H1 (cell line): ENCODE measurements at regions not wholly inside any gene's neighbourhood (a gene's known extent, or its start where the extent isn't known, plus 50 kb on each side); places are given as distances from the start of the nearest gene placed in this dataset.

ENCODE experiments used
- CTCF ChIA-PET: fragments of 300-600 bp; sonication (Branson Sonifier 250); formaldehyde crosslinking; loops from one replicate; lab custom pipeline; 2021; ENCODE audit not compliant: partially characterized antibody; lab: Charles Lee
- POLR2A ChIA-PET: fragments of 300-600 bp; sonication (Branson Sonifier 250); formaldehyde crosslinking; loops from one replicate; lab custom pipeline; 2021; ENCODE audit warnings: inconsistent platforms; ENCODE audit not compliant: partially characterized antibody; lab: Charles Lee
- DNase-seq, 2 experiments: peaks; one replicate each; pipeline versions ENCODE4 v3.0.0 to v3.0.0-alpha.2; 2010 to 2022; ENCODE audit warnings: low spot score in 2 of 2, low read depth in 1 of 2, mixed read lengths in 1 of 2
- FAIRE-seq: peaks from 2 replicates; lab custom pipeline; 2011; peaks lifted over from hg19 to GRCh38; lab: Jason Lieb, UNC
- H2AFZ ChIP-seq: 2 replicates; pipeline ENCODE4 v1.8.1; 2012; ENCODE audit warnings: low read length, inconsistent platforms
- H2AK5ac ChIP-seq: 2 replicates; pipeline ENCODE4 v1.6.1; 2013; ENCODE audit warnings: low read depth, low read length
- H2BK120ac ChIP-seq: replicated peaks from 2 replicates; pipeline ENCODE3; 2013; ENCODE audit warnings: low read depth, low read length, inconsistent platforms
- H2BK12ac ChIP-seq: 2 replicates; pipeline ENCODE4 v1.6.1; 2013; ENCODE audit warnings: low read depth, low read length
- H2BK15ac ChIP-seq: 2 replicates; pipeline ENCODE4 v1.6.1; 2013; ENCODE audit warnings: low read length
- H2BK20ac ChIP-seq: 2 replicates; pipeline ENCODE4 v1.6.1; 2013; ENCODE audit warnings: low read length
- H2BK5ac ChIP-seq: 2 replicates; pipeline ENCODE4 v1.6.1; 2013; ENCODE audit warnings: low read depth, low read length
- H3K14ac ChIP-seq: 2 replicates; pipeline ENCODE4 v1.6.1; 2013; ENCODE audit warnings: inconsistent platforms; ENCODE audit not compliant: insufficient read length
- H3K18ac ChIP-seq: 2 replicates; pipeline ENCODE4 v1.6.1; 2013; ENCODE audit warnings: low read length; ENCODE audit errors: extremely low read depth
- H3K23ac ChIP-seq: 2 replicates; pipeline ENCODE4 v1.6.1; 2013; ENCODE audit warnings: inconsistent platforms; ENCODE audit not compliant: insufficient read length
- H3K23me2 ChIP-seq: 2 replicates; pipeline ENCODE4 v1.6.1; 2013; ENCODE audit warnings: low read depth, low read length
- H3K27ac ChIP-seq: 2 replicates; pipeline ENCODE4 v1.6.1; 2011; ENCODE audit warnings: low read depth, low read length, inconsistent platforms
- H3K27me3 ChIP-seq, 4 experiments: replicated peaks in 1 of 4; 1 replicate in 1 of 4; 2 replicates in 3 of 4; pipeline versions ENCODE4 v1.6.1 to v1.8.1; 2011 to 2013; ENCODE audit warnings: low read length in 3 of 4, mild to moderate bottlenecking in 3 of 4, inconsistent platforms in 2 of 4, mixed read lengths in 2 of 4, moderate library complexity in 1 of 4; ENCODE audit not compliant: control insufficient read depth in 3 of 4, insufficient read depth in 3 of 4; ENCODE audit errors: extremely low read depth in 1 of 4
- H3K36me3 ChIP-seq, 4 experiments: 2 replicates each; pipeline versions ENCODE4 v1.6.1 to v1.8.1; 2011 to 2013; ENCODE audit warnings: mild to moderate bottlenecking in 4 of 4, low read length in 3 of 4, moderate library complexity in 2 of 4, control low read depth in 1 of 4, inconsistent platforms in 1 of 4; ENCODE audit not compliant: insufficient read depth in 4 of 4, control insufficient read depth in 2 of 4
- H3K4ac ChIP-seq: replicated peaks from 2 replicates; pipeline ENCODE3; 2013; ENCODE audit warnings: low read length, low read depth, mixed read lengths, inconsistent platforms; ENCODE audit not compliant: insufficient read length
- H3K4me1 ChIP-seq, 4 experiments: replicated peaks in 1 of 4; 1 replicate in 1 of 4; 2 replicates in 3 of 4; pipeline versions ENCODE4 v1.6.1 to v1.8.1; 2011 to 2013; ENCODE audit warnings: low read length in 3 of 4, inconsistent platforms in 2 of 4, mixed read lengths in 1 of 4; ENCODE audit not compliant: insufficient read depth in 4 of 4, control insufficient read depth in 3 of 4
- H3K4me2 ChIP-seq, 2 experiments: 2 replicates each; pipeline versions ENCODE4 v1.6.1 to v1.8.1; 2011 to 2013; ENCODE audit warnings: low read depth in 2 of 2, low read length in 2 of 2, control low read depth in 1 of 2, inconsistent platforms in 1 of 2, mild to moderate bottlenecking in 1 of 2; ENCODE audit not compliant: insufficient read depth in 1 of 2
- H3K4me3 ChIP-seq, 4 experiments: fragments of 200-600, 300-600 bp in 1 of 4; sonication (generic), shearing (Covaris generic), sonication (Bioruptor Twin) in 1 of 4; 2 replicates each; pipeline versions ENCODE4 v1.5.1 to v1.8.1; 2011 to 2016; ENCODE audit warnings: low read length in 4 of 4, low read depth in 3 of 4, control low read depth in 2 of 4, inconsistent platforms in 2 of 4, mild to moderate bottlenecking in 2 of 4, mixed read lengths in 1 of 4, moderate library complexity in 1 of 4; ENCODE audit not compliant: insufficient read depth in 2 of 4; ENCODE audit errors: extremely low read depth in 1 of 4
- H3K56ac ChIP-seq: replicated peaks from 2 replicates; pipeline ENCODE3; 2013; ENCODE audit warnings: low read depth, mild to moderate bottlenecking, mixed read lengths, low read length, inconsistent platforms; ENCODE audit not compliant: insufficient read length
- H3K79me1 ChIP-seq: 2 replicates; pipeline ENCODE4 v1.6.1; 2013; ENCODE audit warnings: low read depth, low read length, control low read depth
- H3K79me2 ChIP-seq, 2 experiments: 2 replicates each; pipeline versions ENCODE4 v1.6.1 to v1.8.1; 2012 to 2013; ENCODE audit warnings: low read length in 2 of 2, mild to moderate bottlenecking in 2 of 2, inconsistent platforms in 1 of 2; ENCODE audit not compliant: insufficient read depth in 2 of 2, control insufficient read depth in 1 of 2
- H3K9ac ChIP-seq, 4 experiments: replicated peaks in 1 of 4; 1 replicate in 1 of 4; 2 replicates in 3 of 4; pipeline versions ENCODE4 v1.6.1 to v1.8.1; 2011 to 2013; ENCODE audit warnings: low read depth in 3 of 4, low read length in 3 of 4, control low read depth in 2 of 4, mild to moderate bottlenecking in 2 of 4, moderate library complexity in 2 of 4, inconsistent platforms in 1 of 4; ENCODE audit errors: extremely low read depth in 1 of 4
- H3K9me3 ChIP-seq, 2 experiments: 2 replicates each; pipeline versions ENCODE4 v1.6.1 to v1.8.1; 2012 to 2013; ENCODE audit warnings: mild to moderate bottlenecking in 2 of 2, moderate library complexity in 2 of 2, control low read depth in 1 of 2, inconsistent platforms in 1 of 2, low read depth in 1 of 2, low read length in 1 of 2, mixed read lengths in 1 of 2; ENCODE audit not compliant: insufficient read depth in 2 of 2
- H4K20me1 ChIP-seq, 2 experiments: replicated peaks in 1 of 2; 2 replicates each; pipeline versions ENCODE3 to v1.8.1; 2011 to 2013; ENCODE audit warnings: inconsistent platforms in 2 of 2, low read length in 2 of 2, mild to moderate bottlenecking in 1 of 2; ENCODE audit not compliant: insufficient read depth in 2 of 2, control insufficient read depth in 1 of 2
- H4K5ac ChIP-seq: 2 replicates; pipeline ENCODE4 v1.6.1; 2013; ENCODE audit warnings: low read length, low read depth, mixed read lengths, inconsistent platforms; ENCODE audit not compliant: insufficient read length
- H4K8ac ChIP-seq: 2 replicates; pipeline ENCODE4 v1.8.0; 2013; ENCODE audit warnings: mild to moderate bottlenecking, moderate library complexity, low read length, inconsistent platforms; ENCODE audit not compliant: insufficient read depth; ENCODE audit errors: extremely low read depth
- H4K91ac ChIP-seq: replicated peaks from 2 replicates; pipeline ENCODE3; 2013; ENCODE audit warnings: low read length, mixed read lengths, inconsistent platforms; ENCODE audit not compliant: insufficient read length
- BRCA1 ChIP-seq: IDR thresholded peaks from 2 replicates; pipeline ENCODE4 v1.6.1; 2012; ENCODE audit warnings: low read depth, low read length, improper control_type of control experiment
- CTBP2 ChIP-seq: IDR thresholded peaks from 2 replicates; pipeline ENCODE4 v1.7.0; 2011; ENCODE audit warnings: borderline replicate concordance, mild to moderate bottlenecking, moderate library complexity, mixed read lengths, low read length; ENCODE audit not compliant: insufficient read depth, insufficient read length
- CTCF ChIP-seq, 3 experiments: IDR thresholded peaks; 1 replicate in 2 of 3; 2 replicates in 1 of 3; pipeline versions ENCODE4 v1.5.1 to v1.6.1; 2011; ENCODE audit warnings: low read length in 3 of 3, mild to moderate bottlenecking in 3 of 3, inconsistent platforms in 2 of 3, low read depth in 1 of 3, moderate library complexity in 1 of 3; ENCODE audit not compliant: insufficient read depth in 1 of 3; ENCODE audit errors: control extremely low read depth in 1 of 3
- FOSL1 ChIP-seq: IDR thresholded peaks from 2 replicates; pipeline ENCODE4 v1.6.1; 2011; ENCODE audit warnings: mild to moderate bottlenecking, low read depth, low read length, moderate library complexity; ENCODE audit not compliant: insufficient read depth
- HDAC2 ChIP-seq, 2 experiments: fragments of 300-600 bp in 1 of 2; sonication (generic) in 1 of 2; IDR thresholded peaks; 2 replicates each; pipeline ENCODE4 v1.6.1; 2011 to 2012; ENCODE audit warnings: low read depth in 2 of 2, low read length in 2 of 2, mild to moderate bottlenecking in 2 of 2, moderate library complexity in 2 of 2, borderline replicate concordance in 1 of 2, inconsistent platforms in 1 of 2
- KDM4A ChIP-seq: IDR thresholded peaks from one replicate; pipeline ENCODE4 v1.7.1; 2012; ENCODE audit warnings: low read depth, mild to moderate bottlenecking, moderate library complexity, low read length, inconsistent platforms; ENCODE audit not compliant: severe bottlenecking
- KDM5A ChIP-seq: fragments of 200-600 bp; IDR thresholded peaks from 2 replicates; pipeline ENCODE4 v1.7.1; 2012; ENCODE audit warnings: mild to moderate bottlenecking, low read length, inconsistent platforms, mixed read lengths
- MAFK ChIP-seq: IDR thresholded peaks from 2 replicates; pipeline ENCODE4 v1.6.1; 2012; ENCODE audit warnings: low read depth, mild to moderate bottlenecking, improper control_type of control experiment, low read length
- SRF ChIP-seq: IDR thresholded peaks from 2 replicates; pipeline ENCODE4 v1.6.1; 2011; ENCODE audit warnings: mild to moderate bottlenecking, low read depth, low read length, moderate library complexity
- SUZ12 ChIP-seq: fragments of 200-600 bp; sonication (generic); IDR thresholded peaks from 2 replicates; pipeline ENCODE4 v1.6.1; 2012; ENCODE audit warnings: mild to moderate bottlenecking, inconsistent platforms, low read length, moderate library complexity, mixed read lengths
- TAF7 ChIP-seq: optimal IDR thresholded peaks from 2 replicates; pipeline ENCODE3; 2011; ENCODE audit warnings: low read depth, mild to moderate bottlenecking, inconsistent platforms, low read length, moderate library complexity, borderline replicate concordance
- WGBS, 2 experiments: shearing (Covaris generic) in 1 of 2; methylation state at CpG; one replicate each; pipeline versions ENCODE4 v1.1.6 to v1.1.7; 2013 to 2015; ENCODE audit warnings: low lambda C conversion rate in 2 of 2, mixed read lengths in 2 of 2, inconsistent platforms in 1 of 2, low coverage in 1 of 2, missing lambda C conversion rate in 1 of 2; ENCODE audit not compliant: insufficient replicate concordance in 2 of 2, insufficient coverage in 1 of 2, insufficient read length in 1 of 2; ENCODE audit errors: extremely low coverage in 1 of 2, missing lambda C conversion rate in 1 of 2; 5-methylcytosine and 5-hydroxymethylcytosine counted together

GRCh38 chr1:29529677-29530278 is 293.5 kb downstream of the PTPRU start:
- POLR2A ChIA-PET = no interaction called here
- H3K14ac ChIP-seq = no peak overlapping the region
- H3K79me2 ChIP-seq = no peaks in the 10 kb centered on the region
- no peak overlapping the region for H2BK120ac ChIP-seq
- no peaks in the 10 kb centered on the region for H3K27me3 ChIP-seq
- no peak overlapping the region for H3K4ac ChIP-seq
- H3K36me3 ChIP-seq = no peaks in the 10 kb centered on the region
- H4K5ac ChIP-seq = no peak overlapping the region
- H4K20me1 ChIP-seq = no peaks in the 10 kb centered on the region
- H3K4me1 ChIP-seq = no peaks in the 10 kb centered on the region
- no peak overlapping the region for H3K4me3 ChIP-seq
- 85% methylated on average over 1 of the region's 1 CpG; no CpG with 5 or more reads in 1 of the 2 experiments for WGBS, 2 experiments
- no peak overlapping the region for H2AK5ac ChIP-seq
- H2BK12ac ChIP-seq = no peak overlapping the region
- no peak overlapping the region for H4K8ac ChIP-seq
- peaks cover 0 to 10% of the 10 kb centered on the region in 2 experiments; a peak in 1 of 4 replicates for H3K9me3 ChIP-seq
- H3K9ac ChIP-seq = no peak overlapping the region
- no peak overlapping the region for H4K91ac ChIP-seq
- no peaks in the 10 kb centered on the region for H3K23me2 ChIP-seq
- CTCF ChIA-PET = no interaction called here
- no peak overlapping the region for H3K56ac ChIP-seq
- no peak overlapping the region for H2AFZ ChIP-seq
- no peak overlapping the region for H2BK15ac ChIP-seq
- no peak overlapping the region for H2BK5ac ChIP-seq
- no peak overlapping the region for H3K18ac ChIP-seq
- H2BK20ac ChIP-seq = no peak overlapping the region
- no peak for DNase-seq
- no peak overlapping the region for H3K27ac ChIP-seq
- H3K79me1 ChIP-seq = no peaks in the 10 kb centered on the region
- FAIRE-seq = no peak
- no peak overlapping the region for H3K23ac ChIP-seq
- H3K4me2 ChIP-seq = no peak overlapping the region
- TF ChIP-seq CTCF (IDR thresholded peaks at IDR 0.05; ENCODE audit: control extremely low read depth in 1 of 3, insufficient read depth in 1 of 3, low read depth in 1 of 3, low read length in 3 of 3) (no peak), KDM4A (no peak), MAFK (no peak), TAF7 (no peak), FOSL1 (no peak), CTBP2 (no peak), KDM5A (no peak), SRF (no peak), HDAC2 (IDR thresholded peaks at IDR 0.05; ENCODE audit: borderline replicate concordance in 1 of 2, low read depth in 2 of 2, low read length in 2 of 2) (no peak), BRCA1 (no peak), SUZ12 (no peak)
